Mucosa of rectum (tissue), 2 donors: ENCODE measurements at regions not wholly inside any gene's neighbourhood (a gene's known extent, or its start where the extent isn't known, plus 50 kb on each side); places are given as distances from the start of the nearest gene placed in this dataset.
"Not testable (repeated sequence)": the region's sequence is repeated elsewhere in the genome, so short reads cannot be mapped to it uniquely, and the experiment has no call there.

Experiments
- H3K27ac ChIP-seq, 2 donors: one replicate each; pipeline ENCODE4 v1.7.0; 2013; ENCODE audit warnings: inconsistent platforms in 2 of 2, low read depth in 2 of 2, low read length in 2 of 2
- H3K27me3 ChIP-seq, 2 donors: one replicate each; pipeline ENCODE4 v1.7.0; 2013; ENCODE audit warnings: low read length in 2 of 2; ENCODE audit not compliant: control insufficient read depth in 2 of 2, insufficient read depth in 2 of 2
- H3K36me3 ChIP-seq, 2 donors: one replicate each; pipeline ENCODE4 v1.7.0; 2013; ENCODE audit warnings: low read length in 2 of 2; ENCODE audit not compliant: control insufficient read depth in 2 of 2, insufficient read depth in 2 of 2
- H3K4me1 ChIP-seq, 2 donors: one replicate each; pipeline ENCODE4 v1.7.0; 2013; ENCODE audit warnings: low read length in 2 of 2, mild to moderate bottlenecking in 1 of 2; ENCODE audit not compliant: control insufficient read depth in 2 of 2, insufficient read depth in 2 of 2
- H3K4me3 ChIP-seq, 2 donors: one replicate each; pipeline ENCODE4 v1.7.0; 2013; ENCODE audit warnings: low read length in 2 of 2
- H3K9ac ChIP-seq, 2 donors: one replicate each; pipeline ENCODE4 v1.7.0; 2013; ENCODE audit warnings: low read length in 2 of 2, low read depth in 1 of 2, mild to moderate bottlenecking in 1 of 2
- H3K9me3 ChIP-seq, 2 donors: one replicate each; pipeline ENCODE4 v1.7.0; 2013; ENCODE audit warnings: low read length in 2 of 2; ENCODE audit not compliant: control insufficient read depth in 2 of 2
- donor health status: healthy.
- donor health status: Normal muscosa, but diverticular disease.

DNA sequence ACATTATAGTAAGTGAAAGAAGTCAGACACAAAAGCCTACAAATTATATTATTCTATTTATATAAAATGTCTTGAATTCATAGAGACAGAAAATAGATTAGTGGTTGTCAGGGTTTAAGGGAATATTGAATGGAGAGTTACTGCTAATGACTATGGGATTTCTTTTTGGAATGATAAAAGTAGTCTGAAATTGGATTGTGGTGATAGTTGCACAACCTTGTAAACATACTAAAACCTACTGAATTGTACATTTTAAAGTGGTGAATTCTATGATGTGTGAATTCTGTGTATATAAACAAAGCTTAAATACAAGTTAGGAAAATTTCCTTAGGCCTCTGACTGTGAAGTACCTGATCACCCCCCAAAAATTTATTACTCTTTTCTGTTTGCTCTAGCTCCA, 343.1 kb downstream of the TFAP2B start:
- Histone ChIP-seq H3K27me3 (no peaks in the 10 kb centered on the region), H3K4me1 (no peaks in the 10 kb centered on the region), H3K4me3 (no peak overlapping the region), H3K9ac (no peak overlapping the region), H3K9me3 (peaks cover 0 to 2% of the 10 kb centered on the region in 2 donors), H3K36me3 (no peaks in the 10 kb centered on the region), H3K27ac (no peak overlapping the region)

DNA sequence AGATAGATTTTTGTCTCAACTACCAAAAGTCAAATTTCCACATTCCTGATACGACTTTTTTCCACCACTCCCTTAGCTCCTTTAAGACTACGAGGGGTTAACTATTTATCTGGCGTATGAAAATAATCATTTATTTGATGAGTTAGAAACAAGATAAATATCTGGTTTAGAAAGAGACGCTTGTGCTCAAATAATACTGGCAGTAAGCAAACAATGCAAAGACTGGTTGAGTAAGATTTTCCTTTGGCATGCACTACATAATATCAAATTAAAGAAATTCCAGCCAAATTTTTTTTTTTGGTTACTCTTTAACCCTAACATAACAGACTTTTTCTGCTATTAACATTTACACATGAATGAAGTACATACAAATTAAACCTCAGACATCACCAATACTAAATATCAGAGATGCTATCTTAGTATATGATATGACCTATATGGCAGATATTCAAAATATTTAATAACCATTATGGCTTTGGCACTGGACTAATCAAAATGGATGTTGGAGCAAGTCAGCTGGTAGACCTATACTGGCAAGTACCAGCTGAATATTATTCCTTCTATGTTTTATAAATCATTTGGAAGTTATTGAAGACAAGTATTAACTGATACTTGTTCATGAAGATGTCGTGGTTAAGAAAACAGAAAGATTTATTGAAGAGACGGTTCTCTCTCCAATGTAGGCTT, 345.3 kb downstream of the TFAP2B start:
- Histone ChIP-seq H3K27me3 (no peaks in the 10 kb centered on the region), H3K4me1 (no peaks in the 10 kb centered on the region), H3K4me3 (no peak overlapping the region), H3K36me3 (no peaks in the 10 kb centered on the region), H3K27ac (no peak overlapping the region), H3K9me3 (peaks cover 0 to 2% of the 10 kb centered on the region in 2 donors), H3K9ac (no peak overlapping the region)

DNA sequence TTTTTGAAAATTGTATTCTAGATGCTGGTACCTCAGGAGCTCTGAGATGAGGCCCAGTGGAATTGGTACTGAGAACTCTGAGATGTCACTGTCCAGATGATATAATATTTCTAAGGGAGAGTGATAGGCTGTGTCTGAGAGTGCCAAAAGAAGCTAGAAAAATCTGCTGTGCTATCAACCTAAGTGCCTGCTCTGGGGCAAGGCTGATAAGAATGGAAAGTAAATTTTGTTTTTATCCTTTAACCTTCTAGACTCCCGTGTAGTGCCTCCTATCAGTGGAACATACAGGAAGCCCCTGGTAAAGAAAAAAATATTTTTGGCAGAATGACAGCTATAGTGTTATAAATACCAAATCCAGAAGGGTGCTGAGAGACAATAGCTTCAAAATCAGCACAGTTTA, 348.2 kb downstream of the TFAP2B start:
- Histone ChIP-seq H3K4me1 (no peaks in the 10 kb centered on the region), H3K27me3 (no peaks in the 10 kb centered on the region), H3K9ac (no peak overlapping the region), H3K36me3 (no peaks in the 10 kb centered on the region), H3K9me3 (peaks cover 0 to 2% of the 10 kb centered on the region in 2 donors), H3K27ac (no peak overlapping the region), H3K4me3 (no peak overlapping the region)

DNA sequence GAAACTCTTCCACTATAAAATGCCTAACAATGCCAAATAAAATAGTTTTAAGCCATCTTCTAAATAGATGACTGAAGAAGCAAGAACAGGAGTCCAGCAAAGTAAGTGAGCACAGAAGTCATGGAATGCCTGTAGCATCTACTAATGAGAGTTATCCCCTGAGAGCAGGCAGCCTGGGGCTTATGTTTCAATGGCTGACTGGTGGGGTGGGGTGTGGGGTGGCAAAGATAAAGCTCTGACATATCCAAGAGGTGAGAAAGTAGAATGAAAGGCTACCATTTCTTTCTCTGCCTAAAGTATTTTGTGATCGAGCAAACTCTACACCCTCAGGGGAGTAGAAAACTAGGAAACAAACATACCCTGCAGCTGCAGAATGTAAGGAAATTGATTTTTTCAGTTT, 348.8 kb downstream of the TFAP2B start:
- no peak overlapping the region for H3K27ac ChIP-seq
- no peaks in the 10 kb centered on the region for H3K27me3 ChIP-seq
- no peak overlapping the region for H3K4me3 ChIP-seq
- no peak overlapping the region for H3K9ac ChIP-seq
- no peaks in the 10 kb centered on the region for H3K36me3 ChIP-seq
- no peaks in the 10 kb centered on the region for H3K4me1 ChIP-seq
- H3K9me3 ChIP-seq: peaks cover 0 to 2% of the 10 kb centered on the region in 2 donors

DNA sequence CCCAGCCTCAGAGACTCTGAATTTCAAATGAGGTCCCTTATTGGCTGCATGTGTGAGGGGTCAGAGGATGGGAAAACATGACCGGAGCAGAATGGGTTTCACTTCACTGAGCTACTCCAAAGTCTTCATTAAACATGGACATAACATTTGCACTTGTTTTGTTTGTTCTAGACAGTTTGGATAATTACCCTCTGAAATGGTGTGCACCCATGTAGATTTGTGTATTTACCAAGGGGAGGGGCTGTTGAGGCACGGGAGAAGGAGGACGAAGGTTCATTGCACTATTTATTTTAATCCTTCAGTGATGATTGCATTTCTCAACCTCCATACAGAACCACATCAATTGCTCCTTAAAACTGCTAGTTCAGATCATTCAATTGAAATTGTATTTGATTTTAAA, 364.2 kb downstream of the TFAP2B start:
- H3K9ac ChIP-seq: no peak overlapping the region
- no peaks in the 10 kb centered on the region for H3K27me3 ChIP-seq
- no peak overlapping the region for H3K4me3 ChIP-seq
- no peaks in the 10 kb centered on the region for H3K36me3 ChIP-seq
- H3K9me3 ChIP-seq: no peaks in the 10 kb centered on the region
- no peak overlapping the region for H3K27ac ChIP-seq
- H3K4me1 ChIP-seq: no peaks in the 10 kb centered on the region

DNA sequence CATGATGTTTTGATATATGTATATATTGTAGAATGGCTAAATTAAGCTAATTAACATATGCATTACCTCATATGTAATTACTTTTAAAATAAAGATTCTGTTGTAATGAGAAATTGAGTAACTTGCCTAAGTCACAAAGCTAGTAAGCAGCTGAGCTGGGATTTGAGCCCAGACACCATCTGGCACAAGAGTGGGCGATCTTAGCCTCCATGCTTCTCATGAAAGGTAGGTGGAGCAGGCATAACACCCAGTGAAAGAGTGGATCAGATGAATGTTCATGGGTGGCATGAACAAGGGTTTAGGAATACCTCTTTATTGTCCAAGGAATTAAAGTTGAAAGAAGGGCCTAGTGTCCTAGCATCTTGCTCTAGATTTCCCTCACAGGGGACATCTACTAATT, 365.4 kb downstream of the TFAP2B start:
- H3K4me3 ChIP-seq: no peak overlapping the region
- no peaks in the 10 kb centered on the region for H3K27me3 ChIP-seq
- no peak overlapping the region for H3K9ac ChIP-seq
- no peaks in the 10 kb centered on the region for H3K4me1 ChIP-seq
- no peaks in the 10 kb centered on the region for H3K36me3 ChIP-seq
- H3K9me3 ChIP-seq: no peaks in the 10 kb centered on the region
- H3K27ac ChIP-seq: no peak overlapping the region

DNA sequence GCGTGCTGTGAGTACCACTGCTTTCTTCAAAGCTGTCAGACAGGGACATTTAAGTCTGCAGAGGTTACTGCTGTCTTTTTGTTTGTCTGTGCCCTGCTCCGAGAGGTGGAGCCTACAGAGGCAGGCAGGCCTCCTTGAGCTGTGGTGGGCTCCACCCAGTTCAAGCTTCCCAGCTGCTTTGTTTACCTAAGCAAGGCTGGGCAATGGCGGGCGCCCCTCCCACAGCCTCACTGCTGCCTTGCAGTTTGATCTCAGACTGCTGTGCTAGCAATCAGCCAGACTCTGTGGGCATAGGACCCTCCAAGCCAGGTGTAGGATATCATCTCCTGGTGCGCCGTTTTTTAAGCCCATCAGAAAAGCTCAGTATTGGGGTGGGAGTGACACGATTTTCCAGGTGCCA, 374.5 kb downstream of the TFAP2B start:
- not testable (repeated sequence) for H3K27ac ChIP-seq, H3K27me3 ChIP-seq, H3K9ac ChIP-seq, H3K36me3 ChIP-seq, H3K9me3 ChIP-seq, H3K4me1 ChIP-seq, H3K4me3 ChIP-seq

DNA sequence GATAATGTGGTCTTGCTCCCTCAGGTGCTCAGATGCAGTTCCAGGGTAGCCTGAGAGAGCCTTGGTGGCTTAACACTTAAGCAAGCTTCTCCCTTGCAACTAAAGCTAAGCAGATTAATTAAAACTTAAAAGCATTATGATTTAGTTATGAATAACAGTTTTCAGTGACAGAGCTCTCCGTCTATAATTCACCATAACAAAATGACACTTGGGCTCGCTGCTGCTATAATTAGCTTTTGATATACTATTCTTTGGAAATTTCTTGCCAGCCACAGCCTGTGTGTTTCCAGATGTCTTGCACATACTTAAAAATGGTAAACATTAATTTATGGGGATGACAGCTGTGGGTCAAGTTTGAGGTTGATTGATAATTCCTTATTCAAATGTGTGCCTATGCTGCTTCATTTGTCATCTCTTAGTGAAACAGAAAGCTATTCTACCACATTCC, 380.5 kb downstream of the TFAP2B start:
- no peaks in the 10 kb centered on the region for H3K36me3 ChIP-seq
- H3K4me1 ChIP-seq: no peaks in the 10 kb centered on the region
- no peak overlapping the region for H3K9ac ChIP-seq
- no peak overlapping the region for H3K4me3 ChIP-seq
- no peak overlapping the region for H3K27ac ChIP-seq
- H3K27me3 ChIP-seq: no peaks in the 10 kb centered on the region
- H3K9me3 ChIP-seq: no peaks in the 10 kb centered on the region

DNA sequence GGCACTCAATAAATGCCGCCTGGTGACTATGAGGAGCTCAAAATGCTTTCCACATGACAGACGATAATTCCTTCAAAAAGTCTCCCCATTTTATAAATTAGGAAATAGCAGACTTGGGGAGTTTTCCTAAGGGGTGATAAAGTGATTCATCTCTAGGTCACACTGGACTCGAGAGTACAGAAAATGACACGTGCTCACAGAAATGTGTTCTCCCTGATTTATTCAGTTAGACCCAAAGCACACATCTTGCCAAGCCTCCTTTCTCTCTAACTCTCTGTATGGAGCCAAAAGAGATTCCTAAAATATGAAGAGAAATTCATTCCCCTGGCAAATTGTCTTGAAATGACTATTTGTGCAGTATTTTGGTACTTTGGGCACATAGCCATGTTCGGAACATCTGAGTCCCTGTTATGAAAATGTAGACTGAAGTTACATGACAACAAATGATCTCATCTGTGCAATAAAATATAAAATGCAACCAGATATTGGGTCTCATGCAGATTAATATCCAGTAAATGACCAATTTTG, 381.1 kb downstream of the TFAP2B start:
- Histone ChIP-seq H3K4me1 (no peaks in the 10 kb centered on the region), H3K36me3 (no peaks in the 10 kb centered on the region), H3K9me3 (no peaks in the 10 kb centered on the region), H3K27ac (no peak overlapping the region), H3K4me3 (no peak overlapping the region), H3K9ac (no peak overlapping the region), H3K27me3 (no peaks in the 10 kb centered on the region)

DNA sequence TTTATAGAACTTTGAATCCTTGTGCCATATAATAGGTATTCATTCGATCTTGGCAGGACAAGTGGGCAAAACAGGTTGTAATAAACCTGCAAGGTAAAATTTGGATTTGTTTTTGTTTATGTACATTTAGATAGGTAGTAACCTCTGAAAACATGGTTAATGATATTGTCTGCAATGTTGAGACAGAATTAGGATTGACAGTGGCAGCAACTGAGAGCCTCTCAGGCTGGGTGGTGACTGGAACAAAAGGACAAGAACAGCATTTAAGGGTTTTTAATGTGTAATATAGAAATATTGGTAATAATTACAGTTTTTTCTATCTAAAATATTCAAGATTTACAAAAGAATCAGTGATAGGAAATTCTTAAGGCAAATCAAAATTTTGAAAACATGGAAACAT, 382.0 kb downstream of the TFAP2B start:
- Histone ChIP-seq H3K9ac (no peak overlapping the region), H3K4me3 (no peak overlapping the region), H3K27me3 (no peaks in the 10 kb centered on the region), H3K4me1 (no peaks in the 10 kb centered on the region), H3K27ac (no peak overlapping the region), H3K9me3 (no peaks in the 10 kb centered on the region), H3K36me3 (no peaks in the 10 kb centered on the region)
